ENCODE measurements at regions not wholly inside any gene's neighbourhood (a gene's known extent, or its start where the extent isn't known, plus 50 kb on each side); places are given as distances from the start of the nearest gene placed in this dataset.
"Not testable (repeated sequence)": the region's sequence is repeated elsewhere in the genome, so short reads cannot be mapped to it uniquely, and the experiment has no call there.

DNA sequence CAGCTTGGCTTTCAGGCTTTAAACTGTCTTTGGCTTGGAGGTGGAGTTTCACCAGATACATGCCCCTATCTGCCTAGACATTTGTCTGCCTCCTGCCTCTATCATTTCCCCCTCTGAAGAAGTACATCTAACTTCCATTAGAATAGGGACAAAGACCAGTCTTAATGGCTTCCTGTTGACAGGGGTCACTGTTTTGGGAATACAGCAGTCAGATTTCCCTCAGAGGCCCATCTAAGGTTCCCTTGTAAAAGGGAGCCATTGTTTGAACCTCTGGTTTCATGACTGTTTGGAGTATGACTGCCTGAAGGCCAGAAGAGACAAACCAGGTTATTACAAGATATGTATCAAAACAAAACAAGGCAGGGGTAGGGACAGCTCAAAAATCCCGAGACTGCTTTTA is 665.7 kb upstream of the GJE1 start:
- DNase-seq (ENCODE audit: low spot score) (no peak), ATAC-seq (ENCODE audit: low FRiP score) (no peak)
- TF ChIP-seq, protein P1, sequence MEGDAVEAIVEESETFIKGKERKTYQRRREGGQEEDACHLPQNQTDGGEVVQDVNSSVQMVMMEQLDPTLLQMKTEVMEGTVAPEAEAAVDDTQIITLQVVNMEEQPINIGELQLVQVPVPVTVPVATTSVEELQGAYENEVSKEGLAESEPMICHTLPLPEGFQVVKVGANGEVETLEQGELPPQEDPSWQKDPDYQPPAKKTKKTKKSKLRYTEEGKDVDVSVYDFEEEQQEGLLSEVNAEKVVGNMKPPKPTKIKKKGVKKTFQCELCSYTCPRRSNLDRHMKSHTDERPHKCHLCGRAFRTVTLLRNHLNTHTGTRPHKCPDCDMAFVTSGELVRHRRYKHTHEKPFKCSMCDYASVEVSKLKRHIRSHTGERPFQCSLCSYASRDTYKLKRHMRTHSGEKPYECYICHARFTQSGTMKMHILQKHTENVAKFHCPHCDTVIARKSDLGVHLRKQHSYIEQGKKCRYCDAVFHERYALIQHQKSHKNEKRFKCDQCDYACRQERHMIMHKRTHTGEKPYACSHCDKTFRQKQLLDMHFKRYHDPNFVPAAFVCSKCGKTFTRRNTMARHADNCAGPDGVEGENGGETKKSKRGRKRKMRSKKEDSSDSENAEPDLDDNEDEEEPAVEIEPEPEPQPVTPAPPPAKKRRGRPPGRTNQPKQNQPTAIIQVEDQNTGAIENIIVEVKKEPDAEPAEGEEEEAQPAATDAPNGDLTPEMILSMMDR (IDR thresholded peaks at IDR 0.05) = no peak

- TF ChIP-seq, protein P1 (IDR thresholded peaks at IDR 0.05) = no peak
- ATAC-seq (ENCODE audit: low FRiP score) (no peak), DNase-seq (ENCODE audit: low spot score) (no peak)
These were observed 667.8 kb upstream of the GJE1 start for GRCh38 chr6:141464896-141465295.

GRCh38 chr6:141464490-141464889 is 668.2 kb upstream of the GJE1 start:
- no peak for DNase-seq (ENCODE audit: low spot score)
- ATAC-seq (ENCODE audit: low FRiP score) = no peak
- TF ChIP-seq, protein P1 (IDR thresholded peaks at IDR 0.05) = no peak

DNA sequence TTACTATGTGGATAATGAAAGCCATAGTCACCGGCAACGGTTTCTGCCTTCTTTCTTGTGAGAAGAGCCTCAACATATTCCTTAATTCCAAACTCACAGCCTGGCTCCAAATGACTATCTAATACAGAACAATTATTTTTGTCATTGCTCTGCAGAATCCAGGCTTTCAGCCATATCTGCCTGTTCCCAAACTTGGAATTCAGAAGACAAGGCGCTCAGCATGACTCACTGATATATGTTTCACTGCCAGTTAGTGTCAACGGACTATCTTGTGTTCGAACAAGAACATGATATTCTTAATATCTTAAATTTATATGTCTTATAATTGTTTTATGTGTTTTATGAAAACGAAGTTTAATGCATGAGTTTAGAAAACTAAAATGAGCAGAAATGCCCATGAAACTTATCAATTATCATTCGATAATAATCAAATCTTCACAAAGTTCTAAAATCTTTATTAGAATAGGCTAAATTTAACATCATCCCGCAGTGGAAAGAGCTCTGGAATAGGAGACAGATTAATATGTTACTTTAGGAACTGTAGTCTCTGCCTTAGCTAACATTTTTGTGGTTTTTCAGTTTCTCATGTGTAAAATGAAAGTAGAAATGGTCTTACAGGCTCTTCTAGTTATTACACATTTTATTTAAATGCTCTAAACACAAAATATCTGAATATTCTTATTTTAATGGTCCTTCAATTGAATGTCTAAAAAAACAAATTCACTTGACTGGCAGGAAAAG is 669.3 kb upstream of the GJE1 start:
- DNase-seq (ENCODE audit: low spot score) = no peak
- ATAC-seq (ENCODE audit: low FRiP score) = no peak
- TF ChIP-seq, protein P1 (IDR thresholded peaks at IDR 0.05) = no peak

DNA sequence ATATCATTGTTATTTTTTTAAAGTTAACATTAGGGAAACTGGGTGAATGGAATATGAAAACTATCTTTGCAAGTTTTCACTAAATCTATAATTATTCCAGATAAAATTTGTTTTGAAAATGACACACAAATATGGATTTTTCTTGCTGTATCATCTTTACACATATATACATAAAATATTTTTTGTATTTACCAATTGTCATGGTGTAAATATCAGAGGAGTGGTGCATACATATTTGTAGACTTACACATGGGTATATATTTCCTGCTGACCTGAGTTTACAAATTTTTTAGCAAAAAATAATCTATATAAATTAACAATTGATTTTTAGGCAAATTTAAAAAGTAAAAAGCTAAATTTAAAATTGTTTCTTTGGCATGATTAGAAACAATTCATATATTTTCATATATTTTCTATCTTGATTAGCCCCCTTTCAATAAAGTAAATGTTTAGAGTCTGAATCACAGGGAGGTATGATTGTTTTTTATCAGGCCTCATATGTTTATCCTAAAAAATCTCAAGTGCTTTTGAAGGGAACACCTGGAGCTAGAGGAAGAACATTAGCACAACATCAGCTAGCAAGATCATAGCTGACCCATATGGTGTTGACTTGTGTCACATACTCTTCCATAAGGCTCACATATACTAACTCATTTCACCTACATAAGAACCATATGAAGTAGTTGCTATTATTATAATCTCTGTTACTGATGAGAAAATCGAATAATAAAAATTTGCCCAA is 671.8 kb upstream of the GJE1 start:
- no peak for ATAC-seq (ENCODE audit: low FRiP score)
- TF ChIP-seq, protein P1 (IDR thresholded peaks at IDR 0.05) = no peak

GRCh38 chr6:141460245-141460644 is 672.5 kb upstream of the GJE1 start:
- not testable (repeated sequence) for DNase-seq (ENCODE audit: low spot score); ATAC-seq (ENCODE audit: low FRiP score)

More for the DNA sequence above, 671.8 kb upstream of the GJE1 start:
- no peak for DNase-seq (ENCODE audit: low spot score)

- DNase-seq (ENCODE audit: low spot score); ATAC-seq (ENCODE audit: low FRiP score): not testable (repeated sequence)
These were observed 674.7 kb upstream of the GJE1 start for GRCh38 chr6:141457984-141458383.

GRCh38 chr6:141452354-141452686 is 680.4 kb upstream of the GJE1 start:
- ATAC-seq (ENCODE audit: low FRiP score) (no peak), DNase-seq (ENCODE audit: low spot score) (no peak)
- TF ChIP-seq, protein P1 (IDR thresholded peaks at IDR 0.05) = no peak
